ENCODE measurements at regions not wholly inside any gene's neighbourhood (a gene's known extent, or its start where the extent isn't known, plus 50 kb on each side); places are given as distances from the start of the nearest gene placed in this dataset.

DNA sequence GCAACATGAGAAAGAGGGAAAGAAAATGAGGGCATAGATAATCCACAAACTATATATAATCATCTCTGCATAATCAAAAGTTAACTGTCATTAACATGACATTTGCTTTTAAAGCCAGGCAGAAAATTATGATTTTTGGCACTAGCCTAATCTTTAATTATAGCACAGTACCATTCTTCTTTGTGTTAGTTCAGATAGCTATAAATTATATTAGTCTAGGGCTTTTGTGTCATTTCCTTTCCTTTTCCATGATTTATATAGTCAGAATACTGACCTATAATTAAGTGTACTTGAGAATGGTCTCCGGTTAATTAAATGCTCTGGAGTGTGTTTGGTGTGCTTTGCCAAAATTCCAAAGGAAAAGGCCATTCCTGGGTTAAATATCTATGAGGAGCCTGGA, 441.9 kb upstream of the THRB start:
- no peak for DNase-seq (ENCODE audit: low read depth)

DNA sequence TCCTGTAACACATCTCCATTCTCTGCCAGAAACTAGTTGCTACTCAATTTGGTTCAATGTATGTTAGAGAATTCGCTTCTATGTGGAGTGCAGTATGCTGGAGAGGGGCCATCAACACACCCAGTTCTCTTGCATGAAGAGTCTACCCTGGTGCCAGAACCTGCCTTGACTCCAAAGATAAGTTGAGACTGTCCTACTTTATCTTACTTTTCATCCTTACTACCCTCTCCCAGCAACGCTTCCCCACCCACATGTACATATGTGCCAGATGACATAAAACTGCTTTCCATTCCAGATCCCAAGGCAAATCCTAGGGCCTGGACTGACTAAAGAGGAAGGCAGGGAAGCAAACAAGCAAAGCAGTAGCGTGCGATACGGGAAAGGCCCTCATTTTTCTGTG, 442.6 kb upstream of the THRB start:
- peak; percentile 39 for DNase-seq (ENCODE audit: low read depth)

DNA sequence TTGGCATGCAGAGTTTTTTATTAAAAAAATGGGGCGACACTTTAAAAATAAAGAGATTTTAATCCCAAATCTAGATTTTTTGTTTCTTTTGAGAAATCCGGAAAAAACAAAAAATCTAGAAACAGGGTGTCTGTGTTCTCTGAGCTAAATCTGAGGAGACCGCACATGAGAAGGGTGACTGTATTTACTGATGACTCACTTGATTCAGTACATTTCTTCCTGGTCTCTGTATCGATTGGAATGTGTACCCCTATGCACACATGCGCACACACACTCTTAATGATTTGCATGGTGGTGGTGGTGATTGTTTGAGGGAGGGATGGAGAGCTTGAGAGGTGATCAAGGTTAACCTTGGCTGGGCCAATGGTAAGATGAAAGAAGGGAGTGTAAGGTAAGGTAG, 443.1 kb upstream of the THRB start:
- peak; percentile 17 for DNase-seq (ENCODE audit: low read depth)

DNA sequence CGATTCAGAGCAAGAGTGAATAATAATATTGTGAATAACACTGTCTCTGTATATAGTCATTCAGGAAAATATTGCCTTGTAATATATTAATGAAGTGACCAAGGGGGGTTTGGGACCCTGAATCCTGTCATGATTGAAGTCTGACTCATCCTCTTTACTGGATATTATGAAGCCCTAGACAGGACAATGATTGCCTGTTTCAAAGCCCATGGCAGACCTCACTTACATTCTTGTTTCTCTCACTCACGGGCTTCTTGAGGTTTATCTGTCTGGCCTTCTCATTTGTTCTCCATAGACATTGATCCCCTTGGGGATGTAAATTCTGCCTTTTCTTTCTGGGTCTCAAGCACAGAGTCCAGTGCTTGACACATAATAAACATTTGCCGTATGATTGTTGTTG, 449.3 kb upstream of the THRB start:
- DNase-seq (ENCODE audit: low read depth), result peak; percentile 23

DNA sequence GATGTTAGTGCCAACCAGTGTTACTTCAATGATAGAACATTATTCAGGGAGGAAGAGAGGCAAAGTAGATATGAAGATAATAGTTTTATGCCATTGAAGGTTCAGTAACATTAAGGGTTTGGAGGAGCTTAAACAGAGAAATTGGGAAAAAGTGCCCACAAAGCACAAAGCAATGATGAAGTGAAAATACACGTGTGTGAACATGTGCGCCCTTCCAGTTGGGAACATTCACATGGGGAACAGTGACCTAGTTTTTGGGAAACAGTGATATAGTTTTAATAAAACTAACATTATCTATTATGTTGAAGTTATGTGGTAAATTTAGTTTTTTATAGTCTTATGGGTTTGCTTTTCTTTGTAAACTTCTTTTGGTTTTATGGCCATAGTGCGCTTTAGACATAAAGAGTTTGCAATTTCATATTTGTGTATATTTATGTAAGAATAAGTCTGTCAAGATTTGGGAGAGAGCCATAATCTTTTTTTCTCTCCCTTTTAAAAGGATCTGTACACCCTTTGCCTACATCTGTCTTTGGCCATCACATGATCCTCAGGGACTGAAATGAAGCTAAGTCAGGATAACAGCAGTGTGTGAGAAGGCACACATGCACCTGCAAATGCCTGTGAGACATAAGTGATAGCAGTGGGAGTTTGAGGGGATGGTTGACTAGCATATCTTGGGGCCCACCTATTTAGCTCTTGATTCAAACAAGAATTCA, 450.3 kb upstream of the THRB start:
- DNase-seq (ENCODE audit: low read depth), result no peak

DNA sequence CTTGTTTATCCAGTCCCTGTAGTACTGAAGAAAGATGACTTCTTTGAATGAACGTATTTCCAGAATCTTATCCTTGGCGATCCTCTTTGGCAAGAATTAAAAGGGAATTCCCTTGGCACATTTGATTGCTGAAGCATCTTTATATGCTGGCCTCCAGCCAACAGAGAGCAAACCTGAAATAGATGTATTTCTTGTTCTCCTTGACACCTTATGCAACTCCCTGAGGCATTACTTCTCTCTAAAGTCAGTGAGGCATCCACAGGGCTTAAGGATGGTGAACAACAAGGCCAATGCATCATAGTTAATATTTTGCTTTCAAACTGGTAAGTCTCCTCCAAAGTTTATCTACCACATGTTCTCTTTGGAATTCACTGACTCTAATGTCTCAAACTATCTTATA, 450.9 kb upstream of the THRB start:
- DNase-seq (ENCODE audit: low read depth), result no peak

DNA sequence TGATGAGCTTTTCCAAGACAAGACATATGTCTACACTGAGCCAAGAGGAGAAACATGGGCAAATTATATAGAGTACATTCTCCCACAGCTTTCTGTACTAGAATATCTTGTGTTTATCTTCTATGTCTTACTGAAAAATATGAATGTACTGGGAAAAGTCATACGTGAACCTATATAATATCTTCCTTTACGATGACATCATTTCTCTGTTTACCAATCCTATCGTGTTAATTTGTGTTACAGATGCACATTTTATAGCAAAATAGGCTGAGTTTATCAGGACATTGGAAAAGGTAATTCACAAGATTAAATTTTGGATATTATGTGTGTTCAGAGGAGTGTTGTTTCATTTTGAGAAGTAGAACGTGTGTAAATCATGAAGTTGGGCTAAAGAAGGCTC, 452.5 kb upstream of the THRB start:
- no peak for DNase-seq (ENCODE audit: low read depth)

DNA sequence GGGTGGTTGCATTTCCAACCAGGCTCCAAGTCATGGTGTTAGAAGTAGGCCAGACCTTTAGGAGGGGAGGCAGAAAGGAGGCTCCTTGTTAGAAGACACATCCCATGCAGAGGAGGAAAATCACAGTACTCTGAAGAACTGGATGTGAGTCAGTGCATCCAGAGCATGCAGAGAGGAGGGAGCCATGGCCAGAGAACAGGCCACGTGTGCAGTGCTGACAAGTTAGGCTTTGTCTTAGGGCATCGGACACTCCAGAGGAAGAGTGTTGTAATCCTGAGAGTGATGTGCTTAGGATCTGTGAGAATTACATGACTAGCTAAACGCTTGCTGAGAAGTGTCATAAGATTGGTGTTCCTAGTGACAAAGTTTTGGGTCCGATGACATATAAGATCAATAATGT, 456.5 kb upstream of the THRB start:
- no peak for DNase-seq (ENCODE audit: low read depth)

DNA sequence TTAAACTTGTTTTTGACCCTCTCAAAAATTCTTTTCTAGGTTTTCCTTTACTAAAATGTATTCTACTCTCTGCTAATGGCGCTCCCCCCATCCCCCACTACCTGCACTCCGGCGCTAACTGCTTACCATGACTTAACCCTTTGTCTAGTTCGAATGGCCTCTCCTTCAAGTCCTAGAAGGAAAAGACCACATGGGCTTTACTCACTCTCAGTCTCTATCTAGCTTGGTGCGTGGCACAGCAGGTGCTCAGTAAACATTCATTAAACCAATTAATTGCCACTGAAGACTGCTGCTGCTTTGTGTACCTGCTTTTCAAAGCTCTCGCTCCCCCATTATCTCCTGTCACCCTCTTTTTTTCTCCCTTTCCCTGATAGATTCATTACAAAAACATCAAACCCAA, 457.7 kb upstream of the THRB start:
- no peak for DNase-seq (ENCODE audit: low read depth)

DNA sequence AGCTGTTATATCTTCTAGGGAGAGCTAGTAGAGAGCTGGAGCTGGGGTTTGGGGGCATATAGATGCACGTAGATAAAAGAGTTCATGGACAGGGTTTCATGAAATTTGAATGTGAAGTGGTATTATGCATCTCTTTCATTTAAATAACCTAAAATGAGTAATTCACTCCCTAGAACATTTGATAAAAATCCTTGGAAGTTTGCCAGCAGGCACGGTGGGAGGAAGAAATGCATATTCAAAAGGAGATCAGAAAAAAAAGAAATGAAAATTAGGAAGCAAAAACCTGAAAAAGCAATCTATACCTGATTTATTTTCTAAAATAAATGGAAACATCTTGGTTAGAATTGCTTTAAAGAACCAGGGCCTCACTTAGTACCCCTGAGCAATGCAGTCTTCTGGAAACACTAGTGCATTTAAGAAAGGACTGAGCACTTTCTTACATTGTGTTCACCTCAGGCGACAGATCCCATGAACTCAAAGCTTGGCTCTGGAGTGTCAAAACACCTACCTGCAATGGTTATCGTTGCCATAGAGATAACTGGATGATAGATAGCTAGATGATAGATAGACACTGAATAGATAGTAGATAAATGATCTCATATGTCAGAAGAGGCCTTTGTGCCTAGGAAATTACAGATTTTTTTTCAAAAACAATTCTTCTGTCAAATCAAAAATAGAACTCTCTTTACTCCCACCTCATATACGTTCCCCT, 458.6 kb upstream of the THRB start:
- DNase-seq (ENCODE audit: low read depth), result no peak

DNA sequence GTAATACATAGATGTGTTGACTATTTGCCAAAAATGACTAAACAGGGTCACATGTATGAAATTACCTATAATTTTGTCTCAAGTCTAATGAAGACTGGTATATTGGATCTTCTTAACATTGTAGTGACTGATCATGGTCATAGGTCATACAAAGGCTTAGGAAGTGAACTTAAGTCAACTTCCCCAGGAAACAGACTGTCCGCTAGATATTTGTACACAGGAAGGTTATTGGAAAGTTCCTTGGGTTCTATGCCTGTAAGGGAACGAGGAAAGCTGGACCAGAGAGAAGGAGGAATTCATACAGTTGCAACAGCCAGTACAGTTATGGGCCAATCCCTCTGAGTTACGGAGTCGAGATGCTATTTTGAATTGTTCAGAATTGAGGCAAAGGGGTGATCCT, 462.0 kb upstream of the THRB start:
- DNase-seq (ENCODE audit: low read depth), result no peak

DNA sequence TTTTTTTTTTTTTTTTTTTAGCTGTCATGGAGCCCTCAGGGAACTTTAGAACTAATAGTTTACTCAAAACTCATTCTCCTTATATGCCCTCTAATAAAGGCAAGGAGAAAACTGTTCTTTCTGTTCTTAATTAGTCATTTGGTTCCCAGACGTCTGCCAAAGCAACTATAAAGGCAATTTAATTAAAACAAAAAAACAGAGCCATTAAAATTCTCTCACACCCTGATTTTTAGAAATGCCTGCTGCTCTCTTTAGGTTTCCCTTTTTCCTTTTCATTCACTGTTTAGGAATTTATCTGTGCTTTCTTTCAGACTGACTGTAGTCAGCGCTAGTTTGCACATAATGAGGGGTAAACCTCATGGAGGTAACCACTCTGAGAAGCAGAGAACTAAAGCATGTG, 463.6 kb upstream of the THRB start:
- no peak for DNase-seq (ENCODE audit: low read depth)

DNA sequence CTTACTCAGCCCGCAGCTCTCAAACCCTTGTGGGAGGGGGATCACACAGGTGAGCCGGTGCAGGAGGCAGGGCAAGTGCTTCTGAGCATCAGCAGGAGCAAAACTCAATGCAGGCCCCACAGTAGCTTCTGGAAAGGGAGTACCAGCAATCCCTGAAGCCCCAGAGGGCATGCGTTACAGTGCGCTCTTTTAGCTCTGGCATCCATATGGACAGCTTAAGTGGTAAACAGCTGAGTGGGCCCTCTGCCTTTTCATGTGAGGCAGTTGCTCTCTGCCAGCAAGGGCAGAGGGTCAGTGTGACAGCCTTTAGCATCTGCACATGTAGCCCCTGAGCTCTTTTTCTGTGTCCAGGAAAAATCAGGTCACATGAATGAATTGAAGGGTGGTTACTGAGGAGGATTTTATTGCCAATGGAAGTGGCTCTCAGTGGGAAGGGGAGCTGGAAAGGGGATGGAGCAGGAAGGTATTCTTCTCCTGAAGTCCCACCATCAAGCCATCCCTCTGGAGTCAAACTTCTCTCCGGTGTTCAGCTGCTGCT, 464.3 kb upstream of the THRB start:
- DNase-seq (ENCODE audit: low read depth), result no peak

DNA sequence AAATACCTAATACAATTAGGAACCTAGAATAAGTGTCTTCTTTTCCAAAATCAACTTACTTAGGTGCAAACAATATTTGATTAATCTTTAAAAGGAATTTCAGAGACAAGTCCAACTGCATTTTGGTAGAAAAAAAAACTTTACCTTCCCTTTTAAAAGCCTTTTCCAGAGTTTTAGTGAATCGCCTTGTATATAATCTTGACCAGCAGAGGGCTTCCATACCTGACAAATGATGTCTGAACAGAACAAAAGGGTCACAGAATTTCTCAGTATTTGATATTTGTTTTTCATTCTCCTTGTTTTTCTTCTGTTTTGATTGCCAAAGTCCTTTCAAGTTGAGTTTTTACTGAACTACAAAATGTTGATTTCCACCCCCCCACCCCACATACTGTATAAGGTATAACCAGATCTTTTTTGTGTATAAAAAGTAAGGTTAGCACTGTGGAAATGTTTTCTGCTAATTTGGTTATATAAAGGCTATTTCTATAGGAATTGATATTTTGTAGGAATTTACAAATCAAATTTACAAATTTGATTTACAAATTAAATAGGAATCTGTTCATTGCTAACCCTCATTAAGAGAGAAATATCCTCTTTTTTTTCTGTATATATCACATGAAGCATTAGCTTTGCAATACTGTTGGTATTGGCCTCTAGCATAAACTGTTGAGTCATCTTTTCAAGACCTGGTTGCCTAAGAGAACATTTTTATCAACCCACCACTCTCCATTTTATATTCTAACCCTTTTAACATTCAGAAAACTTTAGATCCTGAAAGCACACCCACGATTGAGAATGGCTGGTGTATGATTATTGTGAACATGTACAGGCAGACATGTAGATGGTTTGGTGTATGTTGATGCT, 464.1 kb upstream of the RARB start:
- DNase-seq (ENCODE audit: low read depth), result peak; percentile 32

DNA sequence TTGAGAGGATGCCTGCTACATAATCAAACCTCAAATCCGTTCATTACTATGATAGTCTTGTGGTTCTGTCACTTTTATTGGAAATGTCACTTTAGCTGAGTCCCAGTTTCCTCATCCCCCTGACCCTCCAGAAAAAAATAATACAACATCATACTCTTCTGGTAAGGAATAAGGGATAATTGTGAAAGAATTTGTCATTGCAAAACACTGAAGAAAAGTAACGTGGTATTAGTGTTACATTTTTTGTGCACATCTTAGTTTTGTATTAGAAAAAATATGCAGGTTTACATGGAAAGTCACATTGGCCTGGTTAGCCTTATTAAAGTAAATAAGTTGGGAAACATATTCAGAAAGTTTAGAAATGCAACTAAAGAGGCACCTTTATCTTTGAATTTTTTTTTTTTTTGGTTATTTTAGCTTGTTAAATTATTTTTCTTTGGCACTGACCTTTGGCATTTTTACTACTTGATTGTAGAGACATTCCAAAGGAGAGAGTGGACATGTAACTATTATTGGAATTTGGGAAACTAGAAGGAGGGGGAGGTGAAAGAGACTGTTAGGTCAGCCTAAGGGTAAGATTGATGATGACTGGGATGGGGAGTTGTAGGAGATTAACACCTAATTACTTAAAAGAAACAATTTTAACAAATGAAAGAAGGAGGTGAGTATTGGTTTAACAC, 462.2 kb upstream of the RARB start:
- DNase-seq (ENCODE audit: low read depth), result no peak

DNA sequence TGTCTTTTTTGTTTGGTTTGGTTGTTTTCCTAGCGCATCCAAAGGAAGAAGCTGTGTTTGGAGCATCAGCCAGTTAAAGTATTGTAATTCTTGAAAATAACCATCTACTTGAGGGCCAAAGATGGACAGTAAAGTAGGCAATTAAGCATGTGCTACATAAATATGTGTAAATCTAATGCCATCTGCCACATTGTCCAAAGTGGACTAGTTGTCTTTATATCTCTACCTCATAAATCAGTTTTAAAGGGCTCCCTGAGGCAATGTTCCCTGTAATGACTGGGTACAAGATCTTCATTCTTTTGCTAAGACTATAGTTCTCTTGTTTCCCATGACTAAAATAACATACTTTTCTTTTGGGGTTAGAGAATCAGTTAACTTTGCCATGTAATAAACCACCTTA, 460.0 kb upstream of the RARB start:
- DNase-seq (ENCODE audit: low read depth), result no peak

DNA sequence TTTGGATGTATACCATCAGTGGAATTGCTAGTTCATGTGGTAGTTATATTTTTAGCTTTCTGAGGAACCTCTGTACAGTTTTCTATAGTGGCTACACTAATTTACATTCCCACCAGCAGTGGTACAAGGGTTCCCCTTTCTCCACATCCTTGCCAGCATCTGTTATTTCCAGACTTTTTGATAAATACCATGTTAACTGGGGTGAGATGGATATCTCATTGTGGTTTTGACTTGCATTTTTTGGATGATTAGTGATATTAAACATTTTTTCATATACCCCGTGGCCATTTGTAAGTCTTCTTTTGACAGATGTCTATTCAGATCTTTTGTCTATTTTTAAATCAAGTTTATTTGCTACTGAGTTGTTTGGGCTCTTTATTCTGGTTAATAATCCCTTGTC, 455.6 kb upstream of the RARB start:
- peak; percentile 70 for DNase-seq (ENCODE audit: low read depth)

DNA sequence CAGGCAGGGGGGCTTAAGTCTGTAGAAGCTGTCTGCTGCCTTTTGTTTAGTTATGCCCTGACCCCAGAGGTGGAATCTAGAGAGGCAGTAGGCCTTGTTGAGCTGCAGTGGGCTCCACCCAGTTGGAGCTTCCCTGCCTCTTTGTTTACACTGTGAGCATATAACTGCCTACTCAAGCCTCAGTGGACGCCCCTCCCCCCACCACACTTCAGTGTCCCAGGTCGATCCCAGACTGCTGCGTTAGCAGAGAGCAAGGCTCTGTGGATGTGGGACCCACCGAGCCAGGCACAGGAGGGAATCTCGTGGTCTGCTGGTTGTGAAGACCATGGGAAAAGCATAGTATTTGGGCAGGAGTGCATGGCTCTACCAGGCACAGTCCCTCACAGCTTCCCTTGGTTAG, 446.8 kb upstream of the RARB start:
- DNase-seq (ENCODE audit: low read depth), result no peak

DNA sequence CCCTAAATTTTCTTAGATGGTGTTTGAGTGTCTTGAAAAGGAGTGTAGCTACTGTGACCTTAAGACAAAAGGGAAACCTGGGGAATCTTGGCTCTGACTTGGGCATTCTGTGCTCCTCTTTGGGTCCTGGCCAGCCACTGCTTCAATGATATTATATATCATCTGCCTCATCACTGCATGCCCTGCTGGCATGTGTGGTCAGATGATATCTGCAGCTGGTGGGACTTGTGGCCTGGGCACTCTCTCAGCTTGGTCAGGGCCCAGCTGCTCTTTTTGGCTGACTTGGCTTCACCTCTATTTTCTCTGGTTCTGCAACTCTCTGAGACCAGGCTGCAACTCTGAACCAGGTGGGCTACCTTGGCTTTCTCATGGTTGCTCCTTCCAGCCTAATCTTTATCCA, 446.1 kb upstream of the RARB start:
- peak; percentile 54 for DNase-seq (ENCODE audit: low read depth)

DNA sequence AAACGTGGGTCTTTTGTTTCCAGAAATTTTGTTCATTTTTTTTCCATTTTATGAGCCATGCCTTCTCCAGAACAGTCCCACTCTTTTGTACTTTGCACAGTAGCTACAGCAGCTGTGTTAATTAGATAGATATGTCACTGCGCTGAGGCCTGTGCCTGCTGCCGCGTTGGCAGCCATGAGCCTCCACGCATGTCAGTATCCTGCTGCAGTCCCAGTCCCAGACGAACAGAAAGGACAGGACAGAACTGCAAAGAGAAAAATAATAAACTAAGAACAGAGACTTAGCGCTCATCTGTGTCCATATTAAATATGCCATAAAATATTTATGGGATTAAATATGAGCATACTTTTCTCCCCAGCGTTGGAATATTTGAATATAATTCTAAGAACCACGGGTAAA, 442.4 kb upstream of the RARB start:
- DNase-seq (ENCODE audit: low read depth), result no peak

DNA sequence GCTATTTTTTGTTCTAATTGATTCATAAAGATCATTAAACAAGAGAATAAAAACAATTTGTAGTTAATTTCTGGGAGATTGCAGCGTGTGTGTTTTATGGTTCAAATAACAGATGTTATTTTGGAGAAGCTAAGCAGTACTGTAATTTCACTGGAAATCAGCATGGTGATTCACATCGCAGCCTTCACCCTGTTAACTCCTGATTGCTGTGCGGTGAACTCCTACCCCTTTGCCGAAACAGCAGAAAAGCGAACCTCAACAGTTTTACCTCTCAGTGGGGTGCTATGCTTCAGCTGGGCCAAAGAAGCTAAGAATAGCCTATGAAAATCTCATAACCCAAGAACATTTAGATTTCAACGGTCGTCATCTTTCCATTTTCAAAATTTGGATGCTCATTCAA, 441.5 kb upstream of the RARB start:
- DNase-seq (ENCODE audit: low read depth), result no peak

DNA sequence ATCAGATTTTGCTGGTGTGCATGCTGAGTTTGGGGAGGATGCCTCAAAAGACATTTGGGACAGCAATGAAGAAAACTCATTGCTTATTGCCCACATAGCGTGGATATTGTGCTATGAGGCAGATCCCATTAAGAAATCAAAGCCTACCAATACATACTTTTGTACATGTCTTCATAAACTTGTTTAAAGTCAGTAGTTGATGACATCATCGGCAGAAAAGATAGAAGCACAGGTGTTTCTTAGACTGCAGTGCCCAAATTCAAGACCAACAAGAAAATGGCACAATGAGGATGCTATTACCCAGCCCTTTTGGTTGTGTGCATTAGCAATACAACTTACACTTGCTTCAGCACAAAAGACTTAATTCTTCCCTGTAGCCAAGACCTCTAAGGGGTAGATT, 428.7 kb upstream of the RARB start:
- DNase-seq (ENCODE audit: low read depth), result no peak
